GM12875 (cell line): ENCODE measurements at regions not wholly inside any gene's neighbourhood (a gene's known extent, or its start where the extent isn't known, plus 50 kb on each side); places are given as distances from the start of the nearest gene placed in this dataset.

ENCODE experiments used
- H3K4me3 ChIP-seq: one replicate; pipeline ENCODE4 v1.5.1; 2011; ENCODE audit warnings: low read depth, low read length, control low read depth
- TF ChIP-seq, protein P1 (sequence below): IDR thresholded peaks from 2 replicates; pipeline ENCODE4 v1.5.1; 2011; ENCODE audit warnings: low read depth, mild to moderate bottlenecking, control low read depth, inconsistent platforms, low read length, moderate library complexity, borderline replicate concordance; ENCODE audit not compliant: insufficient read depth

DNA sequence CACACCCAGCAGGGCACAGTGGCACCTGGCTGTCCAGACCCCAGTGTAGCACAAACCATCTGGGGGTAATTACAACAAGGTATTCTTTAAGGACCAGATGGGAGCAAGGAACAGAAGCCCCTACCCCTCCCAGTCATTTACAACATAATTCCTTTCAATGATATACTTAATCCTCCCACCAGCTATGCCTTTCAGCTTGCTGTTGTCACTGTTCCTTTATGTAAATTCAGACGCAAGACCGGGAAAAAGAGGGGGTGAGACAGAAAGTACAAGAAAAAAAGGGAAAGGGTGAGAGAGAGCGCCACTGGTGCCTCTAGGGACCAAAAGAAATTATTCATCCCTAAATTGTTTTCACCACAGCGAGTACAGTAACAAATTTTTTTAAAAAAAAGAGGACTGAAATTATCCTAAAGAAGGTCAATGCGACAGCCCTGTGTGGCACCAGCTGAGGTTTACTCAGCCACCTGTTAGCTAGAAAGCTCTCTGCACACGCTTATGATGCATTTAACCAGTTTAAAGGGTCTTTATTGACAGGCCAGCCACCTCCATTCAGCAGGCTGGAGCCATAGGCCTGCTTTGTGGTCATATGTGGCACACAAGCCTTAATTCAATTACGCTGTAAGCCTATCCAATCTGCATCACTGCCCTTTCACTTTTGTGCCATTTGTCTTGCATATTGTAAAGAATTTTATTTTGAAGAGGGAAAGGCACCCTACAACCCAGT lies 210.2 kb upstream of the ISL1 start:
- TF ChIP-seq, protein P1, sequence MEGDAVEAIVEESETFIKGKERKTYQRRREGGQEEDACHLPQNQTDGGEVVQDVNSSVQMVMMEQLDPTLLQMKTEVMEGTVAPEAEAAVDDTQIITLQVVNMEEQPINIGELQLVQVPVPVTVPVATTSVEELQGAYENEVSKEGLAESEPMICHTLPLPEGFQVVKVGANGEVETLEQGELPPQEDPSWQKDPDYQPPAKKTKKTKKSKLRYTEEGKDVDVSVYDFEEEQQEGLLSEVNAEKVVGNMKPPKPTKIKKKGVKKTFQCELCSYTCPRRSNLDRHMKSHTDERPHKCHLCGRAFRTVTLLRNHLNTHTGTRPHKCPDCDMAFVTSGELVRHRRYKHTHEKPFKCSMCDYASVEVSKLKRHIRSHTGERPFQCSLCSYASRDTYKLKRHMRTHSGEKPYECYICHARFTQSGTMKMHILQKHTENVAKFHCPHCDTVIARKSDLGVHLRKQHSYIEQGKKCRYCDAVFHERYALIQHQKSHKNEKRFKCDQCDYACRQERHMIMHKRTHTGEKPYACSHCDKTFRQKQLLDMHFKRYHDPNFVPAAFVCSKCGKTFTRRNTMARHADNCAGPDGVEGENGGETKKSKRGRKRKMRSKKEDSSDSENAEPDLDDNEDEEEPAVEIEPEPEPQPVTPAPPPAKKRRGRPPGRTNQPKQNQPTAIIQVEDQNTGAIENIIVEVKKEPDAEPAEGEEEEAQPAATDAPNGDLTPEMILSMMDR: no peak
- H3K4me3 ChIP-seq: no peak overlapping the region

DNA sequence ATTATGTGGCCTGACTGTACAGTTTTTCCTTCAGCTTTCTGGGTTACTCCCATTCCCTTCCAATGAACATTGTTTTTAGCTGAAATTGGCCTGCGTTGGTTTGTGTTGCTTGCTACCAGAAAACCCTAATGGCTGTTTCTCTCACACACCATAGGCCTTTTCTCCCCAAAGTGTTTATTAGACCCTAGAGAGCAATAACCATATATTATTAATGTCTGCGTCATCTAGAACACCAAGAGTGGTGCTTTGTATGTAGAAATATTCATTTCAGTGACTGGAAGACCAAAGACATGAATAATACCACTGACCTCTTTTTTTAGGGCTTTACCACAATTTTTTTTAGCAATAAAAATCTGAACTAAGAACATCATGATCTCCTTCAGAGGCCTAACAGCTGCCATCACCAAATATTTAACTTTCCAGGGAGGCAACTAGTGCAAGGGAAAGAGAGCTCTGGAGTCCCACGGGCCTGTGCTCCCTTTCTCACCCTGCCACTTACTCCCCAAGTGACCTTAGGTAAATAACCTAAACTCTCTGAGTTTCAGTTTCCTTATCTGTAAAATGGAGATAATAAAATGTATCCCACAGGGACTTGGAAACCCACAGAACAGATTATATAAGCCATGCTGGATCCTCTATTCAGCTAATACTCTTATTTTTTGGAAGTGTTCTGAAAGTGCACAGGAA lies 201.9 kb upstream of the ISL1 start:
- TF ChIP-seq, protein P1: no peak
- no peak overlapping the region for H3K4me3 ChIP-seq

DNA sequence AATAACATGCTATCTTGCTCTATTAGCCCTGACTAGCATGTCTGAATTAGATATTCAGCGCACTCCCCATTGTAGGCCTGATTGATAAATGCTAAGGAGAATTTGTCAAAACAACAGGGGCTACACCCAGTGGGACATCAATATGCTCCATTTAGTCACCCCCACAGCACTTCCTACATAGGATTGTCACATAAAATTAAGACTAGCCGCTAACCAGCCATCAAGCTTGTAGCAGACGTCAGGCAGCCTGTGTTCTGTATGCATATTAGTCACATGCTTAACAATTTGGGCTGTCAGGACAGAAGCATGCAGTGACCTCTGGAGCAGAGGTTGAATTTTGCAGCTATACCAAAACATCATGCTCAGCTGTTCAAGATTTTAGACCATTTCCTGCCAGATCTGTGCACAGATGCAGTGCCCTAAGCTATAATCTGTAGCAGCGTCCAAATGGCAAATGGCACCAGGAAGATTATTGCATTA lies 197.4 kb upstream of the ISL1 start:
- TF ChIP-seq, protein P1: no peak
- no peak overlapping the region for H3K4me3 ChIP-seq

DNA sequence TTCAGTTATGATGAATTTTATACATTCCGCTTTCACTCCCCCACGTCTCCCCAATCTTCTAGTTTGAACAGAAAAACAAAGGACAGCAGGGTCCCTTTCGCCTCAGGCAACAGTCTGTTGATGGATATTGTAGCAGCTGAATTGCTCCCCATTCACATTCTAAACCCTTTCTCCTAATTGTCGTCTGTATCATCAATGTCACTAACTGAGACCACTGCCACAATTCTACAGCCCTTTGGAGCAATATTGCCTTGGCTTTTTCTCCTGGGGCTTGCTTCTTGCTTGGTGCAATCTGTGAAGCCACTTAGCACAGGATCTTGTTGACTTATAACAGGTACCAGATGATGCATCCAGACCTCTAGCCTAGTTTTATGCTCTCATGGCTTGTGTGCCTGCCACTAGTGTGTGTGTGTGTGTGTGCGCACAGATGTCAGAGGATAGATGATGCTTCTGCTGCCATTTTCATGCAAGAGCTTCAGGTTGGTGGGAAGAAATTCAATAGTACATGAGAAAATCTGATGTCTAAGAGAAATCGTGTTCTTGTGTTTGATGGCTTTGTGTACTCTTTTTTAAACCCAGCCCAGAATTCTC lies 195.2 kb upstream of the ISL1 start:
- TF ChIP-seq, protein P1: no peak
- H3K4me3 ChIP-seq: no peak overlapping the region

DNA sequence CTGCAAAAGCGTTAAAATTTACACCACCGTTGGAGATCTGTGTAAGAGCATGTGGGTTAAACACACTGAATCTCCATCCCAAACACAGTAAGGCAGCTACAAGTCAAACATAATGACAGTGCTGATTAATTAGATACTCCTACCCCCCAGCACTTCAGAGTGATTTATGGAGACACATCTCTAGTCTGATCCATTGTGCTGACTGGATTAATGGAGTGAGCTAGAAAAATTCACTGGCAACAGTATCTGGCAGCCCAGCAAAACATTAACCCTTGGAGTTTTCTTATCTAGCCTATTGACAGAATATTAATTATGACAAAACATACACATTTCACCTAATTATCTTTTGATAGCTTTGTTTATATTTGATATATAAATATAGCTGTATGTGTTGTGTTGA lies 188.6 kb upstream of the ISL1 start:
- TF ChIP-seq, protein P1: no peak
- H3K4me3 ChIP-seq: no peak overlapping the region

DNA sequence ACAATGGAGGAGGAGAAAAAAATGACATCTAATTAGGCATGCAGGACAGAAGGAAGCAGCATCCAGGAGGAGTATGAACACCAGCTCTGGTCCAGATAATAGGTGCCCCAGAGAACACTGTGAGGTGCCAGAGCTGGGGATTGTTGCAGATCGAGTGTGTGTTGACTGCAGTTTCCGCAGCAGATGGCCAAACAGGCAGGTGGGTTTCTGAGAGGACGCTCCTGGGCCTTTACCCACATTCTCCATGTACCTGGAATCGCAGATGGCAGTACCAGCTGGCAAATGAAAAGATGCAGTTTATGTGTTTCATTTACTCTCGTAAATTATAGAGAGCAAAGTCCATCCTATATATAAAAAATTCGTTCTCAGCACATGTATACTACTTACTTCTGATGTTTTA lies 182.2 kb upstream of the ISL1 start:
- H3K4me3 ChIP-seq: no peak overlapping the region
- TF ChIP-seq, protein P1: no peak

DNA sequence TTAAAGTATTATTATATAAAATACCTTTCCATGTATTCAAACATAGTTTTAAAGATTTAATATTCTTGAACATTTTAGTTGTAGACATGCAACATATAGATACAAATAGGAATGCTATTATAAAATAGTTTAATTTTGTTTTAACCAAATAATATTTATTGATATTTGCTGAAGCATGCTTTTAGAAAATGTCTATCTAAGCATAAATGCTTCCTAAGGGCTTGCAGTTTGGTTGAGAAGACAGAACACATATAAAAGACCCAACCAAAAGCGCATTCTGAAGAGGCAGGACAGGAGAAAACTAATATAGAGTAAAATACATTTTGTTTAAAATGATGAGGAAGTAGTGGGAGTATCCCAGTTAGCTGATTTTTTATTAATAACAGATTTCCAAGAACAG lies 181.5 kb upstream of the ISL1 start:
- H3K4me3 ChIP-seq: no peak overlapping the region
- TF ChIP-seq, protein P1: no peak
